NCI-H2171 treated with DMSO at 0.1 percent for 48 hours (cell line): ENCODE measurements at regions not wholly inside any gene's neighbourhood (a gene's known extent, or its start where the extent isn't known, plus 50 kb on each side); places are given as distances from the start of the nearest gene placed in this dataset.
"Not testable (repeated sequence)": the region's sequence is repeated elsewhere in the genome, so short reads cannot be mapped to it uniquely, and the experiment has no call there.

ENCODE experiments used
- DNase-seq: peaks from one replicate; lab custom pipeline; 2025; lab: John Stamatoyannopoulos, UW

- not testable (repeated sequence) for DNase-seq
Measured at GRCh38 chr1:118453856-118454255, 268.8 kb upstream of the SPAG17 start.

DNA sequence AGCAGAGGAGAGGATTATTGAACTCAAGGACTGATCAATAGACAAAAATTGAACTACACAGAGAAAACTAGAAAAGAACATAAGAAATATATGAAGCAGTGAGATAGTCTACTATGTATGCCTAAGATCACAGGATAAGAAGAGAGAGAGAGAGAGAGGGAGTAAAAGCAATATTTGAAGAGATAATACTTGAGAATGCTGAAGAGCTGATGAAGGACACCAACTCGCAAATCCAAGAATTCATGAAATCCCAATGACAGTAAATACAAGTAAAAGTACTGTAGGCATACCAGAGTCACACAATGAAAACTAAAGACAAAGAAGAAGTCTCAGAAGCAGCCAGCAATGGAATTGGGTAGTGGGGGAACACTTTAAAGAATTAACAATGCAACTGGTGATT is 260.1 kb upstream of the SPAG17 start:
- DNase-seq, result no peak

DNA sequence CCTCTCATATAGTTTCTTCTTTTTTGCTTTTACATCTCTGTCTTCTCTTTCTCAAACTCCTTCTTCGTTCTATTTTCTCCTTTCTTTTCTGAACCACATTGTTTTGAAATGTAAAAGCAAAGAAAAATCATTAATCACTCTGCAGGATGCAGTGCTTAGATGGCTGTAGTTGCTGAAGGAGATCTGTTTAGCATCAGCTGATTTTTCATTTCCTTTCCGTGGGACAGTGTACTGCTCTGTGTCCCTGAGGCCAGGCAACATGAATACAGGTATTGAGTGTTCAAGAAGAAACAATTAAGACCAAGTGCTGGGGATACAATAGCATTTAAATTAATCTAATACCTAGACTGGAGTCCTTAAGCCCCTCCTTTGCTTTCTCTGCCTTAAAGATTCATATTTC is 257.2 kb upstream of the SPAG17 start:
- no peak for DNase-seq

DNA sequence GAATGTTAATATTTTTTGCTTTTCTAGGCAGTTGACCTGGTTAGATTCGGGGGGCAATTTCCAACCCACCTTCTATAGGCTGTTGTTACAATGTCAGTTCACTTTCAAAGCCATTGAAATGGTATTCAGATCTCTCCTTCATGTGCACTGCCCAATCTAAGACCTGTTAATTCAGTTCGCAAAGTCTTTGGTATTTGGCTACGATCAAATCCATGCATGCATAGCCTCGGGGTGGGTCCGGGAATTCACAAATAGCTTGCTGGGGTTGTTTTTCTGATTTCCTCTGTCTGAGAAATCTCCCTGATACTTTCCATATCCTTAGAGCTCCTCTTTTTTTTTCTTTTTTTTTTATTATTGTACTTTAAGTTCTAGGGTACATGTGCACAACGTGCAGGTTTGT is 252.6 kb upstream of the SPAG17 start:
- DNase-seq, result no peak

GRCh38 chr1:118429856-118430255 is 244.8 kb upstream of the SPAG17 start:
- no peak for DNase-seq

DNA sequence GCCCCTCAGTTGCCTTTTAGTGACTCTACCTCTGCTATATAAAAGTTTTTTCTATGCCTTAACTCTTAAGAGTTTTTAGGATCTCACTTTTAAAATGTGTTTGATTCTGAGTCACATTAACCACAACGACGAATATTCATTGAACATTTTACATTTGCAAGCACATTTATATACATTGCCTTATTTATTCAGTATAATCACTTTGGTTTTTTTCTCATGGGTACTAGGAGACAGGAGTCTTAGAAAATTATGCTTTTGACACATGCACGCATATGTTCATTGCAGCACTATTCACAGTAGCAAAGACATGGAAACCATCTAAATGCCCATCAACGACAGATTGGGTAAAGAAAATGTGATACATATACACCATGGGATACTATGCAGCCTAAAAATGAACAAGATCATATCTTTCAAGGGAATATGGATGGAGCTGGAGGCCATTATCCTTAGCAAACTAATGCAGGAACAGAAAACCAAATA is 236.9 kb upstream of the SPAG17 start:
- DNase-seq, result no peak

- no peak for DNase-seq
Measured at GRCh38 chr1:118404024-118404423, 219.0 kb upstream of the SPAG17 start.

- DNase-seq, result no peak
Measured at GRCh38 chr1:118397496-118397859, 212.4 kb upstream of the SPAG17 start.

DNA sequence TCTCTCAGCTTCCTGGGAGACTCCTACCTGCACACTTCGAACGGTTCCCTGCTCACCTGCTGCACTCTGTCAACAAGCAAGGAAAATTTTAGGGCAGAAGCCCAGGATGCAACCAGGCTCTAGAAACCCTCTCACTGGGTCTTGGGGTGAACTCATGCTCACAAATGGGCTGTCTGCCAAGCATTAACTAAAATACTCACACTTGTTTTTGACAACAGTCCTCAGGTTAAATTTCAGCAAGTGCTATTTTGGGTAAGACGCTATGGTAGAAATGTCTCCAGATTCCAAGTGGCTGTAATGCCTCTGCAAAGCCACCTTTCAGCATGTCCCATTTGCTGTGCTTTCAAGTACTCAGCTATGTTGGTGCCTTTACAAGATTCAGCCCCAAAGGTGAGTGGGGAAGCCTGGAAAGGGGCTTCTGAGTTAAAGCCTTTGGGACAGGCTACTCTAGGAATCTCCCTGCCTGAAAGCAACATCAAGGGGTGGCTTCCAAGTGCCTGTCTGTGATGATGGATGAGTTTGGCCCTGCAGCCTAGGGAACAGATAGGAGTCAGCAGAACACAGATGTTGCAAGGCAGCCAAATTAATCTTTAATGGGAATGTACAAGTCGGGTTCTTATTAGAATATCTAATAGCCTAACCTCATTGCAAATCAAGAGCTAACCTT is 211.9 kb upstream of the SPAG17 start:
- DNase-seq, result no peak

DNA sequence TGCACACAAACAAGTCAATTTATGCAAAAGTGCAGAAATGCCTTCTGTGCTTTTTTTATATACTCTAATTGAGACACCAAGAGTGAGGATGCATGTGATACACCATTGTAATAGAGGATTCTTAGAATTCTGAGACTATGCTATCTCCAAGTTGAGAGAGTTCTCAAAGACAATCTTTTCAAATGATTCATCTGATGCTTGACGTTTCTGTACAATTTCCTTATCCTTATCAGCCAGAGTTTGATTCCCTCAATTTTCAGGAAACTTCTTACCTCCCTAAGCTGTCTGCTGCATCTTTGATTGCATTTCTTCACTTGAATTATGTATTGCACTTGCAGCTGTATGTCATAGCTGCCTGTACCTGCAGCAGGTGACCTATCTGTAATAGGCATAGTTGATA is 211.3 kb upstream of the SPAG17 start:
- DNase-seq, result no peak

GRCh38 chr1:118395430-118395991 is 210.5 kb upstream of the SPAG17 start:
- DNase-seq, result no peak

GRCh38 chr1:118390955-118391354 is 205.9 kb upstream of the SPAG17 start:
- no peak for DNase-seq

DNA sequence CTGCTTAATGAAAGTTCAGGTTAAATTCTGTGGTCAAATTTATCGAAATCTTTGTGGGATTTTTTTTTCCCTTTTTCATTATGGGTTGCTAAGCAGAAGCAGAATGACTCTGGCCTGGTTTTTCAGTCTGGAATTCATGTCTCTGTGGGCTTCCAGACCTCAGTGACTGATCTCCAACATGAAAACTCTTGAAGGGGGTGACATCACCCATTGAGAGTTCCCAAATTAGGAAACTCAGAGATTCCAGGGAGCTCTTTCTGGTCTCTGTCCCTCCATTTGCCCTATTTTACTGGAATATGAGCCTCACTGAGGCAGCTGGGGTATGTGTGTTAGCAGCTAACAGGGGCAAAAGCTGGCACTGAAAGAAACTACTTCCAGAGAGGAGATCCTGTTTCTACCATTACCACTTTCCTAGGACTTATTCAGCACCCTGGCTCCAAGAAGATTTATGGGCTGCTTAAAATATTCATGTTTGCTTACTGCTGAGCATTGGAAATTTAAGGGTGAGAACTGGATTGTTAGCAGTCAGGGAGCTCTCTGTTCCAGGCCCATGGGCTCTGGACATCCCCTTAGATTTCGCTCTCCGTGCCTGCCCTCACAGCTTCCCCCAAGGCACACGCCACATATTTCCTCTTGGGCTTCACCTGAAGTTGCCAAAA is 203.4 kb upstream of the SPAG17 start:
- DNase-seq, result no peak

- DNase-seq, result no peak
Measured at GRCh38 chr1:118381197-118381869, 196.3 kb upstream of the SPAG17 start.

GRCh38 chr1:118377183-118377582 is 192.2 kb upstream of the SPAG17 start:
- not testable (repeated sequence) for DNase-seq

DNA sequence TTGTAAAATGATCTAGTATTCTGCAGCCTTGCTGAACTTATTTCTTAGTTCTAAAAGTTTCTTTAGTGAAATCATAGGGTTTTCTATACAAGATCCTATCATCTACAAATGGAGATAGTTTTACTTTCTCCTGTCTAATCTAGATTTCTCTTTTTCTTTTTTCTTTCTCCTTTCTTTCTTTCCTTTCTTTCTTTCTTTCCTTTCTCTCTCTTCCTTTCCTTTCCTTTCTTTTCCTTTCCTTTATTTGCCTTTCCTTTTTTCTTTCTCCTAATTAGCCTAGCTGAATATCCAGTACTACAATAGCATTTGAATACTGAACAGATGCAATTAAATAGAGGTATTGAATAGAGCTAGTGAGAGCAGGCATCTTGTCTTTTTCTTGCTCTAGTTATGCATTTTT is 186.6 kb upstream of the SPAG17 start:
- DNase-seq, result no peak

DNA sequence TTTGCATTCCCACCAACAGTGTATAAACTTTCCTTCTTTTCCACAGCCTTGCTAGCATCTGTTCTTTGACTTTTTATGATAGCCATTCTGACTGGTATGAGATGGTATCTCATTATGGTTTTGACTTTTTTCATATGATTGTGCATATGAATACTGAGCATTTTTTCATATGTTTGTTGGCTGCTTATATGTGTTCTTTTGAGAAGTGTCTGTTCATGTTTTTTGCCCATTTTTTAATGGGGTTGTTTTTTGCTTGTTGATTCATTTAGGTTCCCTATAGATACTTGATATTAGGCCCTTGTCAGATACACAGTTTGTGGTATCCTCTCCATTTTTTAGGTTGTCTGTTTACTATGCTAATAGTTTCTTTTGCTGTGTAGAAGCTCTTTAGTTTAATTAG is 185.8 kb upstream of the SPAG17 start:
- DNase-seq, result no peak

DNA sequence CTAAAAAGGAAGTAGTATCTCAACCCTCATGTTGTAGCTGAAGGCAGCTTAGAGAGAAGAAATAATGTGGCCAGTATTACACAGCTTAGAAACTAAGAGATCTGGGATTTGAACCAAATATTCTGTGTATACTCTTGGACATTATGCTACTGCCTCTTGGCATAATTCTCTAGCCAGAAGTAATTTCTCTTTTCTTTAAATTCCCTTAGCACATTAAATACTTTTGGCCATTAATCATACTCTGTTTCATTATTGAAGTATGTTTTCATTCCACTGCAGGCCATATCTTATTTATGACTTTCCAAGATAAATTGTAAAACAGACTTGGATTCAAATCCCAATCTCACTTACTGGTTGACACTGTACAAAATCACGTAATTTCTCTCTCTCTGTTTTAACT is 181.3 kb upstream of the SPAG17 start:
- no peak for DNase-seq

DNA sequence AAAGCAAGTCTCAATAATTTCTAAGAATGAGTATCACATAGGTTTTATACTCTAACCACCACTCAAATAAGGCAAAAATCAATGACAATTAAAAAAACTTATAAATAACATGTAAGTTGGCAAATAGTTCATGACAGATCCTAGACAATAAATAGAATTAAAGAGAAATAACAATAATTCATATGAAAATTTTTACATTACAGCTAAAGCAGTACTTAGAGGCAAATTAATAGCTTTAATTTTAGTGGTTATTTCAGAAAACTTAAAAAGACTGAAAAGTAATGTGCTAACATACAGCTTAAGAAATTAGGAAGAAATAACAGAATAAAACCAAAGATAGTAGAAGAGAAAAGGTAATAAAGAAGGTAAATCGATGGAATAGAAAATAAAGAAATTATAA is 179.9 kb upstream of the SPAG17 start:
- DNase-seq, result no peak

DNA sequence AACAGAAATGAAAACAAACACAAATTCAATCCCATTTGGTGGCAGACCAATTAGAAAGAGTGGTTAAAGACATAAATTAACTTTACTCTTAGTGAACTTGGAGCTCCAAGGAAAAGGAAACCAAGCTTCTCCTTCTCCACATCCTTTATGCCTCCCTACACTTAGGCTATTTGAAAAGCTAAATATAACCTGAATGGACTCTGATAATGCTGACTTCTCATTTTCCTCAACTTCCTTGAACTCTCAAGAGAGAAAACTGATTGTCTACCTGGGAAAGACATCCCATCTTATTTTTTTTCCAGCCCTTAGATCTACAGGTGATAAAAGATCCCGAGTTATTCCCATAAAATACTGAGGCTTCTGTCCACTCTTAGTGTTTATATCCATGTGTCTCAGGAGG is 178.4 kb upstream of the SPAG17 start:
- no peak for DNase-seq

GRCh38 chr1:118360817-118361216 is 175.8 kb upstream of the SPAG17 start:
- DNase-seq, result no peak

GRCh38 chr1:118346936-118347335 is 161.9 kb upstream of the SPAG17 start:
- DNase-seq, result no peak
